GOT3 (cell line): ENCODE measurements at regions not wholly inside any gene's neighbourhood (a gene's known extent, or its start where the extent isn't known, plus 50 kb on each side); places are given as distances from the start of the nearest gene placed in this dataset.

Experiments
- DNase-seq: peaks from one replicate; lab custom pipeline; 2025; ENCODE audit warnings: mixed read lengths; lab: John Stamatoyannopoulos, UW

- DNase-seq: no peak
Measured at GRCh38 chr10:78759456-78760120, 309.2 kb upstream of the ZMIZ1 start.

DNA sequence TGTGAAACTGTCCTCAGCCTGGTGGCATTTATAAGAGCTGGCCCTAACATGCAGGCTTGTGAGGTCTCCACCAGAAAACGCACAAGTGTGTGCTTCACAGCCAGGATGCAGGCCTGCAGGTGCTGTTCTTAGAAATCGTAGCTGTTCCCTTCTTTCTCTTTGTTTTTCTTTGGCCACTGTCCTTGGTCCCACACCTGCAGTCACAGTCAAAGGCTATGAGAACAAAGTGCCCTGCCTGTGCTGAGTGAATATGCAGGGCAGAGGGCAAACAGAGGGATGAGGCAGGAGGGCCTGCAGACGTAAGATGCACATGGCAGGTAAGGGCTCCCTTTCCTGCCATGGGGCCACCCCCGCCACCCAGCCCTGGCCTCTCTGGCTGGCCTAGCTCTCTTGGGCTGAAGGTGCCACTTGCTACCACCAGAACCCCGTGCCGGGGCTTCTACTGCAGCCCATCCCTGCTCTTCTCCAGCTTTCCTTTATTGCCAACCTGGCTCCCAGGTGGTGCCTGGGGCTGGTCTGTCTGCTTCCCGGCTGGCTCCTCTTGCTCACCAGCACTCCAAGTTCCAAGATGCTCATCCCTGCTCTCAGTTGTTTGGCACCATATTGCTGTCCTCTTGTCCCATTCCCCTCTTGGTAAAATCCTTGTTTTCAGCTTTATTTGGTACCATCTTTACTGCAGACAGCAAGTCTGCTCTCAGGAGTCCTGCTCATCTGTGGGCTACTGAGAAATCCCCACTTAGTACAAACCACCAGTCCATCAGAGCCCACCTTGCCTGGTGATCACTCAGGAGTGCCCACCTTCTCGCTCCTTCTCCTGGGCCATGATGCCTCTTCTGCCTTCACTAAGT is 308.1 kb upstream of the ZMIZ1 start:
- DNase-seq: no peak

- no peak for DNase-seq
Measured at GRCh38 chr10:78761311-78761781, 307.4 kb upstream of the ZMIZ1 start.

DNA sequence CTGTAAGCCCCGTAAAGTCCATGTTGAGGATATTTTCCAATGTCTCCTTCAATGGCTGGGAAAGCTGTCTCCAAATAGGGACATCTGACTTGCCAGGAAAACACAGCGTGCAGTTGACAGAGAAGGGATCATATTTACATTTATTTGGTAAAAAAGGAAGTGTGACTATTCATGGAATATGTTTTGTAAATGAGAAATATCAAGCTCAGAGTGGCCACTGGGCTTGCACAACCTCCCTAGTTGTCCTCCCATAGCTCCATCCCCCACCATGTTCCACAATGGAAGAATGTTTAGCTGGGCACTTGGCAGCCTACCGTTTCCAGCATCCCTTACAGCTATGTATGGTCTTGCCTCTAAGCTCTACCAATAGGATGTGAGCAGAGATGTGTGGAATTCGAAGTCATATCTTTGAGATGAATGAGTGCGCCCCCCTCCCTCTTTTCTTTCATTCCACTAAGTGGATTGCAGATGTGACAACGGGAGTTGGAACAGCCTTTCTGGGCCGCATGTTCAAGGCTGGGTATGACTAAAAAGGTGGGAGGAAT is 306.6 kb upstream of the ZMIZ1 start:
- no peak for DNase-seq

- DNase-seq: no peak
Measured at GRCh38 chr10:78763234-78763633, 305.5 kb upstream of the ZMIZ1 start.

DNA sequence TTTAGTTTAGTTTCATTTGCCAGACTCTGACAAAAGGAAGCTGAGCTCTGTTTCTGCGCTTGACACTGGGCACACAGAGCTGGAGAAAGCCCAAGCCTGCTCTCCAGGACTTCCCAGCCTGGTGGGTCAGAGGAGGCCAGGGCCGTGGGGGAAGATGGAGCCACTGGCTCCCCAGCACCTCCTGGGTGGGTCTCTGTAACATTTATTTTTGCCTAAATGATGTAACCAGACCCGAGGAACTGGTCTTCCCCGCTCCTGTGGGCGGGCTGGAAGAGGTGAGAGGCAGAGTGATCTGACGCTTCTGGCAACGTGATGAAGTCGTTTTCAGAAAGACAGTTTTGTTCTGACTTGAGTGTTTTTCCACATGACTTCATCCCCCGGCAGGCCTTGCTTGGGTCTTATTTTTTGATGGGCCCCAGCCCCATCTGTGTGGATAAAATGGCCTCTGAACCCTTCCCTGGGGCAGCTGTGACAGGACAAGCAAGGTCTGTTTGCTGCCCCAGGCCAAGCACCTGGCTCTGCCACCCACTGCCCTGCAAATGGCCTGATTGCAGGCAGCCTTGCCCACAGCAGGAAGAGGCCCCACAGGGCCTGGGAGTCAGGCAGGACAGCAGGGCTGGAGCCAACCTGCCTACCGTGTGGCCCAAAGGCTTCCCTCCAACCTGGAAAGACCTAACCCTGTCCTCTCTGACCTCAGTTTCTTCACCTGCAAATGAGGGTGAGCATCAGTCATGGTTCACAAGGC is 304.9 kb upstream of the ZMIZ1 start:
- no peak for DNase-seq

DNA sequence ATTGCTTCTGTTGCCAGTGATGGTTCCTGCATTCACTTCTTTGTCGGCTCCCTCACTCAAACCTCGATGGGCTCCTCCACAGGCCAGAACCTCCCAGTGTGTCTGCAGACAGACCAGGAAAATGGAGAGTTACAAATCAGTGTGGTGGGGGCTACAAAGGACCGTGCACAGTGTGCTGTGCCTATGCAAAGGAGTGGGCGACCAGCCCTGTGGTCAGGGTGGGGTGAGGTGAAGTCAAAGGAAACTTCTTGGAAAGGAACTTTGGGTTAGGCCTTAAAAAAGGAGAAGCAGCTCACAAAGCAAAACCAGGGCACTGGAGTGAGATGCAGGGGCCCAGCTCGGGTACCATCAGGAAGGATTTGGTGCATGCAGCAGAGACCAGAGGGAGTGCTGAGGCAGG is 304.3 kb upstream of the ZMIZ1 start:
- DNase-seq: no peak

- DNase-seq: no peak
Measured at GRCh38 chr10:78764846-78765430, 303.8 kb upstream of the ZMIZ1 start.

DNA sequence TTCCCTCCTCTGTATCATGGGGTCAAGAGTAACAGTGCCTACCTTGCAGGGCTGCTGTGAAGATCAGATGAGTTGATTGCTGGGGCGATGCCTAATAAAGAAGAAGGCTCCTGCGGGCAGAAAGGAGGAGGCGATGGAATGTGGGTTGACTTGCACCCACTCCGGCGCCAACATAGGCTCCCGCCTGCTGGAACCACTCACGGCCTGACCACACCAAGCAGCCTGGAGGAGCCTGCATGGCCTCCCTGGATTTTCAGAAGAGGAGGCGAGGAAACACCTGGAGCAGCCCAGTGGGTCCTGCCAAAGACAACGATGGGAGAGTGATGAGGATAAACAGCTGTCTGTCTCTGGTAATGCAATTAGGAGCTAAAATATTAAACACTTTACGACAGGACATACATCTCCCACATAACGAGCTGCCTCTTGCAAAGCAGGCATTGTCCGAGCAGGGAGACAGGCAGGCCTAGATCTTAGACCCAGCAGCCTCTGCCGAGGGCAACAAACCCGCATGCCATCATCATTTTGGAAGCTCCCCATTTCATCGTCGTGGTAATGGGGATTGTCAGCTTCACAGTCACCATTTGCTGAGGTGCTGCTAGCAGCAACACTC is 302.9 kb upstream of the ZMIZ1 start:
- no peak for DNase-seq

- DNase-seq: no peak
Measured at GRCh38 chr10:78766603-78767002, 302.2 kb upstream of the ZMIZ1 start.

GRCh38 chr10:78768041-78768835 is 300.5 kb upstream of the ZMIZ1 start:
- DNase-seq: no peak

DNA sequence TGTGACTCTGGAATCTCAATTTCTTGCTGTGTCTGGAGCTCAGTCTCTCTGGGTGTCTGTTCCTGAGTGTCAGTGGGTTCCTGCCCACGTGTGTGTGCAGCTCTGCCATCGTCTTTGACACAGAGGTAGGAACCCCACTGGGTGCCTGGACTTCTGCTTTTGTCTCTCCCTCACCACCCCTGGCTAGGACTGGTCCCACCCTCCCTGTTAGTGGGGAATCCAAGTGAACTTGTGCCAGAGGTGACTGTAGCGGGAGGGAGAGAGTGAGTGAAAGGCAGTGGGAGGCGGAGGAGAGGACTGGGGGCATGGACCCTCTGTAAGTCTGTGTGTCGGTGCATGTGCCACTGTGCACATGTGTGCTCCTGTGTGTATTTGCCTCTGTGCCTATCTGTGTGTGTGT is 299.9 kb upstream of the ZMIZ1 start:
- DNase-seq: no peak

GRCh38 chr10:78769526-78769925 is 299.2 kb upstream of the ZMIZ1 start:
- DNase-seq: no peak

GRCh38 chr10:78770167-78771090 is 298.3 kb upstream of the ZMIZ1 start:
- DNase-seq: no peak

GRCh38 chr10:78771260-78771659 is 297.5 kb upstream of the ZMIZ1 start:
- DNase-seq: no peak

- no peak for DNase-seq
Measured at GRCh38 chr10:78771808-78772455, 296.8 kb upstream of the ZMIZ1 start.

DNA sequence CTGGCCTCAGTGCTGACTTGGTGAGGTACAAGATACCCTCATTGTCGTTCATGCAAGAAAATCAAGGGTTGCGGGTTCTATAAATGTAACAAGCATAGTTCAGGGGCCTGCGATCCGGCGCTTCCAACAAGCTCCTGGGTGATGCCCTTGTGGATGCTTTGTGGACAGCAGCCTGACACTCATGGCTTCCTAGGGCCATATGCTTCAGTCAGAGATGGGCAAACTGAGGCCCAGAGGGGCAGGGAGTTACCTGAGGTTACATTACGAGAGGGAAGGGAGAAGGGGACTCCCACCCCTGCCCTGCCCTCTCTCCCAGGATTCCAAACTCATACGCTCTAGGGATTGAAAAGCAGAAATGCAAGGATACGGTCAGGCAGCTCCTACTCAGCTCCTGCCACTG is 296.3 kb upstream of the ZMIZ1 start:
- DNase-seq: no peak

DNA sequence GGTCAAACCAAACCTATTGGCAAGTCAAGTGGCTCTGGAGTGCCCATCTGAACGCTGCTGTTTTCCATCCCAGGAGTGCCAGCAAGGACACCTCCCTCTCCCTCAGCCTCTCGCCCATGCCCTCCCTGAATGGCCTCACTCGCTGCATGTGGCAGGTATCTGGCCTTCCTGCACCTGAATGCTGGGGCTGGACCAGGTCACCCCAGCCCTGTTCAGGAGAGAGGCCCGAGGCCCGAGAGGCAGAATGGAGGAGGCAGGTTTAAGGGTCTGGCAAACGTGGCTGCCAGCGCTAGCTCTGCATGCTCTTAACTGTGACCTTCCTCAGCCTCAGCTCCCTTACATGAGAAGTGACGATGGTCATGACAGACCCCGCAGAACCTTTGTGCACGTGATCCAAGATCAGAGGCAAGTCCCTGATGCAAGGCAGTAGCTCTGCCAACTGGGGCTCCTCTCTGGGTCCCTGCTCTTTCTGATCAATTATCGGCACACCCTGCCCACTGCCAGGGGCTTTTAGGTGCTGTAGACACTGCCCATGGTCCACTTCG is 295.7 kb upstream of the ZMIZ1 start:
- DNase-seq: no peak

GRCh38 chr10:78774614-78774998 is 294.2 kb upstream of the ZMIZ1 start:
- DNase-seq: no peak
